ENCODE measurements at regions not wholly inside any gene's neighbourhood (a gene's known extent, or its start where the extent isn't known, plus 50 kb on each side); places are given as distances from the start of the nearest gene placed in this dataset.

- Histone ChIP-seq H4K20me1 (ENCODE audit: insufficient read depth) (no peaks in the 10 kb centered on the region), H3K4me2 (no peak overlapping the region), H2AFZ (ENCODE audit: low read depth) (no peak overlapping the region), H3K79me2 (ENCODE audit: insufficient read depth, low read depth) (no peaks in the 10 kb centered on the region), H3K27ac (no peak overlapping the region), H3K9ac (no peak overlapping the region), H3K36me3 (ENCODE audit: insufficient read depth) (no peaks in the 10 kb centered on the region), H3K4me3 (IDR thresholded peaks at IDR 0.05; ENCODE audit: insufficient read depth, low read depth, low read length) (no peak overlapping the region), H3K4me1 (ENCODE audit: low read depth, poor library complexity, severe bottlenecking) (no peaks in the 10 kb centered on the region), H3K27me3 (ENCODE audit: insufficient read depth, low read depth) (peaks cover 4% of the 10 kb centered on the region; the same call in 1 of the 2 replicates)
- TF ChIP-seq CTCF (conservative IDR thresholded peaks at IDR 0.05; ENCODE audit: low read depth, low read length) = no peak
Observed at GRCh38 chr1:30295674-30296073, 427.7 kb downstream of the MATN1 start.

- Histone ChIP-seq H2AFZ (ENCODE audit: low read depth) (no peak overlapping the region), H3K4me1 (ENCODE audit: low read depth, poor library complexity, severe bottlenecking) (no peaks in the 10 kb centered on the region), H3K4me2 (no peak overlapping the region), H4K20me1 (ENCODE audit: insufficient read depth) (no peaks in the 10 kb centered on the region), H3K4me3 (IDR thresholded peaks at IDR 0.05; ENCODE audit: insufficient read depth, low read depth, low read length) (no peak overlapping the region), H3K9ac (no peak overlapping the region), H3K79me2 (ENCODE audit: insufficient read depth, low read depth) (no peaks in the 10 kb centered on the region), H3K36me3 (ENCODE audit: insufficient read depth) (no peaks in the 10 kb centered on the region), H3K27me3 (ENCODE audit: insufficient read depth, low read depth) (peaks cover 4% of the 10 kb centered on the region; the same call in 1 of the 2 replicates), H3K27ac (no peak overlapping the region)
- no peak for TF ChIP-seq CTCF (conservative IDR thresholded peaks at IDR 0.05; ENCODE audit: low read depth, low read length)
Observed at GRCh38 chr1:30295266-30295665, 428.1 kb downstream of the MATN1 start.

- H3K27me3 ChIP-seq (ENCODE audit: insufficient read depth, low read depth) = peaks cover 4% of the 10 kb centered on the region; the same call in 1 of the 2 replicates
- no peaks in the 10 kb centered on the region for H3K79me2 ChIP-seq (ENCODE audit: insufficient read depth, low read depth)
- H4K20me1 ChIP-seq (ENCODE audit: insufficient read depth) = no peaks in the 10 kb centered on the region
- H3K27ac ChIP-seq = no peak overlapping the region
- H3K9ac ChIP-seq = no peak overlapping the region
- no peak overlapping the region for H2AFZ ChIP-seq (ENCODE audit: low read depth)
- no peak overlapping the region for H3K4me2 ChIP-seq
- no peaks in the 10 kb centered on the region for H3K4me1 ChIP-seq (ENCODE audit: low read depth, poor library complexity, severe bottlenecking)
- H3K4me3 ChIP-seq (IDR thresholded peaks at IDR 0.05; ENCODE audit: insufficient read depth, low read depth, low read length) = no peak overlapping the region
- TF ChIP-seq CTCF (conservative IDR thresholded peaks at IDR 0.05; ENCODE audit: low read depth, low read length) = no peak
- H3K36me3 ChIP-seq (ENCODE audit: insufficient read depth) = no peaks in the 10 kb centered on the region
Observed at GRCh38 chr1:30294508-30294907, 428.9 kb downstream of the MATN1 start.

GRCh38 chr1:30292451-30292850 is 430.9 kb downstream of the MATN1 start:
- H2AFZ ChIP-seq (ENCODE audit: low read depth) = no peak overlapping the region
- H3K27me3 ChIP-seq (ENCODE audit: insufficient read depth, low read depth) = peaks cover 4% of the 10 kb centered on the region; the same call in 1 of the 2 replicates
- no peak overlapping the region for H3K4me3 ChIP-seq (IDR thresholded peaks at IDR 0.05; ENCODE audit: insufficient read depth, low read depth, low read length)
- H4K20me1 ChIP-seq (ENCODE audit: insufficient read depth) = no peaks in the 10 kb centered on the region
- no peak for TF ChIP-seq CTCF (conservative IDR thresholded peaks at IDR 0.05; ENCODE audit: low read depth, low read length)
- no peak overlapping the region for H3K27ac ChIP-seq
- H3K4me2 ChIP-seq = no peak overlapping the region
- no peaks in the 10 kb centered on the region for H3K4me1 ChIP-seq (ENCODE audit: low read depth, poor library complexity, severe bottlenecking)
- H3K36me3 ChIP-seq (ENCODE audit: insufficient read depth) = no peaks in the 10 kb centered on the region
- H3K79me2 ChIP-seq (ENCODE audit: insufficient read depth, low read depth) = no peaks in the 10 kb centered on the region
- H3K9ac ChIP-seq = no peak overlapping the region

All from KMS-11 (cell line).